ENCODE measurements at regions not wholly inside any gene's neighbourhood (a gene's known extent, or its start where the extent isn't known, plus 50 kb on each side); places are given as distances from the start of the nearest gene placed in this dataset.

DNA sequence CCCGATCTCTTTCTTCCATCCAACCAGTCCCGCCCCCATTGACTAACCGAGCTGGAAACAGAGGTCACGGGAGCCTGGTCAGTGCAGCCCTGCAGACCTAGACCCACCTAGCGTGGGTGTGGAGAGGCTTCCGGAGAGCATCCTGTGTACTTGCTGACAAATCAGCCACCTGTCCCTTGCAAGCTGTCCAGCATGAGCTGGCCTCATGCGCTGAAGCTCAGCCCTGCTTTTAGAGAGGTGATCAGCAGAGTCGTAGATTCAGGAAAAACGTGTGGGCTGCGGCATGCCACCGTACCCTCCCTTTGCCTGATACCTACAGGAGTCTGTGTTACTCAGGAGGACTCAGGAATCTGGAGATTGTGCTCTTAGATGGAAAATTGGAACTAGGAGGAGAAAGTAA, 80.3 kb upstream of the UQCRFS1 start:
- DNase-seq, result no peak

DNA sequence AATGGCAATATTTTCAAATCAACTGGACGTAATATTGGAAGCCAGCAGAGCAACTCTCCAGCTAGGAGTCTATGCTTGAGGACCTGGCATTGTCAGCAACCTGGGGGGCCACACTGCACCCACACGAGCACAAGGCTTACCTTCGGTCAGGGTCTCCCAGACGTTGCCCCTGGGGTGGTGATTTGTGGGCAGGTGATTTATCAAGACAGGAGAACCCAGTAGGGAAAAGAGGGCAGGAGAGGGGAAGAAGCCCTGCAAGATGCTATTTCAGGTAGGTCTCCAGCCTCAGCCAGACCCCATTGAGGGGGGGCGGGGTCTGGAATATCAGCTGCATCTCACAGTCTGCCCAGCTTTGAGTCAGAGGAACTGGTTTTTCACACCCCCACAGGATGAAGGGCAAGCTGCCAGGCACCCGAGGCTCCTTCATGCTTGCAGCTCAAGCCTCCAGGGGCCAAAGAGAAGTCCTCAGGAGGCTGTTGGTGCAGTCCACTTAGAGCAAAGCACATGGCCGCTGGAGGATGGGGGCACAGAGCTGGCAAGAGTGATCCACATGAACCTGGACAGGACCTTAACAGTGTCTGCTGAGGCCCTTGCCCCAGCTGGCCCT, 80.9 kb upstream of the UQCRFS1 start:
- no peak for DNase-seq

DNA sequence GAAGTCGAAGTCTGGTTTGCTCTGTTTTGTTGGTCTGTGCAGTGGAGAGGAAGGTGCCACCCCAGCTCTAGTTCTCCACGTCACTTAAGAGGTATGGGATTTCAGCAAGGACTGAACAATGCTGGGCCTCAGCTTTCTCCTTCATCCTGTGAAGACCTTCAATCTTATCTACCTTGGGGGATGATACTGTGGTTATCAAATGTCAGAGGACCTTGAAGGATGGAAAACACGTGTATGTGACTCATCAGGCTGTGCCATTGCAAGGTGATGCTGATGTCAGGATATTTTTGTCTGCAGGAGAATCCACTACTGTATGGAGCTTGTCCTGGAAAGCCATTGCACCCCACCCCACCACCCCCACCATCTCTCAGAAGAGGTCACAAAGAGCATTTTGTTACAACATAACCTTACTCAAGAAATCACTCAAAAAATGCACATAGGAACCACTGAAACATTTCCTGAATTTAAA, 81.4 kb upstream of the UQCRFS1 start:
- no peak for DNase-seq

DNA sequence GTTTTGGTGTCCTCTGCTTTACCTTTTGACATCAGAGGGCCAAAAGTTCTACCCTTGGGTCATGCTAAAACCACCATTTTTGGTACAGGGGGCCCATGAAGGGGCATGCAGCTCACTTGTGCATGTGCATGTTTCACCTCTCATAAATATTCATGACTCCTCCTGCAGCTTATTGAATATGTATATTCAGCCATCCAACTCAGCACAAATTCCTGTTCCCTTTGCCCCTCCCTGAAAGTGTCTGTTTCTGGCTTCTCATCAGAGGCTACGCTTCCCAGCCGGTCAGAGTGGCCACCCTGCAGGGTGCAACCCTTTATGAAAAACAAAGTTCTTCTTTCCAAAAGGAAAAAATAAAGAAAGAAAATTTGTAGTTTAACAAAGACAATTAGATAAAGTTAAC, 82.3 kb upstream of the UQCRFS1 start:
- DNase-seq, result no peak

DNA sequence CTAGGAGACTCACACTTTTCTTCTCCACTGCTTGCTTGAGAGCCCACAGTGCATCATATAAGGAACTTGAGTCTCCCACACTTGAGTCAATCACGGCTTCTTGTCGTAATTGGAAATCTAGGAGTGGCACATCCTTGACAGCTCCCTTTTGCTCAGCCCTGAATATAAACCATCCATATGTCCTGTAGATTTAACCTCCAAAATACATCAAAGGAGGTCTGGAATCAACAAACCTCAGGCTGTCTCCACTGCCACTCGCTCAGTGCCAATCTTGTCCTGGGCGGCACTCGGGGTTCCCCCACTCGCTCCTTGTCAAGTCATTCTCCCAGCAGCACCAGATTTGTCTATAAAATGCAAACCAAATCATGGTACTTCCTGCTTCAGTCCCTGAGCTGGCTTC, 84.4 kb upstream of the UQCRFS1 start:
- no peak for DNase-seq

DNA sequence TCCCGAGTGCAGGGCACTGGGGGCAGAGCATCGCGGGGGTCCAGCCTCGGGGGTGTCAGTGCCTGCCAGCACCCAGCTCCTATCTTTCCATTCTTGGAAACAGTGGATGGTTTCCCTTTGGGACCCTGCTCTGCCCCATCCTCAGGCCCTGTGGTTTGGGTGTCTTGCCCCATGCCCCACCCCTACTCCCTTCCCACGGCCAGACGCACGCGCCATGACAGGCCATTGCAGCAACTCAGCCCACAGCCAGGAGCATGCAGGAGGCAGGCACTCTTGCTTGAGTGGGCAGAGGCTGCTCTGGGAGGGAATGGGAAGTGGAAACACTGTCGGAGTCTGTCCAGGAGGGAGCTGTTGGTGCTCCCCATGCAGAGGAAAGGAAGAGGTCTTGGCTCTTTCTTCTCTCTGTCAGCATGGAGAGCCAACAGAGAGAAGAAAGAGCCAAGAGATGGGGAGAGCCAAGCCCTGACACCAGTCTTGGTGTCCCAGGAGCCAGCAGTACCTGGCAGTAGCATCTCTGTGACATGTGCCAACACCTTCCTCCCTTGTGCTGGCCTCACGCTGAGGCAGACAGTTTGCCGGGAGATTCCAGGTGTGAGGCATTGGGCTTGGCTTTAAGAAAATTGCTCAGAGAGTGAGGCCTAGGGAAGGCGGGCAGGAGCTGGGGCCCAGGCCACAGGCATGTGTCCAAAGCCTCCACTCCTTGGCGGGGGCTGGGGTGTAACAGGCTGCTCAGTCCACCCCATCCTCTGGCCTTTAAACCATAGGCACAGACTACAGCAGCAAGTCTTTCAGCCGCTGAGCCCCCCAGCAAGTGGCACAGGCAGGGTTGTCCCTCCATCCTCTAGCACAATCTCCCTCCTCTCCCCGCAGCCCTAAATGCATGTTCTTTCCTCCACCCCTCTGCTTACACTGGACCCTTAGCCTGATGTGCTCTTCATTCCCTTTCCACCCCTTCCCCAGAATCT, 86.7 kb upstream of the UQCRFS1 start:
- DNase-seq, result no peak

DNA sequence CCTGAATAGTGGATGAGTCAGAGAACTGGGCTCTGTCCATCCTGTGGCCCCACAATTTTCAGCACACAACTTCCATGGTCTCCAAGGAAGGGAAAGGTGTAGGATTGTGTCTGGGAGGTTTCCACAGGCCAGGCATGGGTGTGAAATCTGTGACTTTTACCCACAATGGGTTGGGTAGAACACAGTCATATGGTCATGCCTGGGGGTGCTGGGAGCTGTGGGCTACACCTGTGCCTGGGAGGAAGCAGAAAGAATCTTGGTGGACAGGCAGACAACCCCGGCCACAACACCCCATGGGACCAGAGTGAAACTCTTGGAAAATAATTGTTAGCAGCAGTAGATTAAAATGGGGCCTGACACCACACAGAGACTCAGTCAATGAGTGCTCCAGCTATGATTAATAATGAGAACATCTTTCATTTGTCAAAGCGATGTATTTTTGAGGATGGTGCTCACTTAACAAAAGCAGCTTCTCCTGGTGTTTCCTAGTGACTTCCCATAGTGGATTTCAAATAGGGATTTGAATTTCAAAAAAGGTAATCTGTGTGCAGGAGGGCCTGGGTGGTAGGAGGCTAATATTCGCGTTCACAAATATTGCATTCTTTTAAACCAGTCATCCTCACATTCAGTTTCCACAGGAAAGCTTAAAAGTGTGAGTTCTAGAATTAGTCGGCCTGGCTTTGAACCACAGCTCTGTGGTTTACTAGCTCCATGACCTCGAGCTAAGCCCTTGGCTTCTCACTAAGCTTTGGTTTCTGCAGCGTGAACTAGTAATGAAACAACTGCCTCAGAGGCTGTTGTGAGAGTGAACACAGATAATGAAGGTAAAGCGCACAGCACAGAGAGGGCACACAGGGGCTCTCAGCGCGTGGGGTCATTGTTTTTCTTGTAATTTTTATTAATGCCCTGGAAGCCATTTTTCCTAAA, 89.3 kb upstream of the UQCRFS1 start:
- DNase-seq, result peak; percentile 16

DNA sequence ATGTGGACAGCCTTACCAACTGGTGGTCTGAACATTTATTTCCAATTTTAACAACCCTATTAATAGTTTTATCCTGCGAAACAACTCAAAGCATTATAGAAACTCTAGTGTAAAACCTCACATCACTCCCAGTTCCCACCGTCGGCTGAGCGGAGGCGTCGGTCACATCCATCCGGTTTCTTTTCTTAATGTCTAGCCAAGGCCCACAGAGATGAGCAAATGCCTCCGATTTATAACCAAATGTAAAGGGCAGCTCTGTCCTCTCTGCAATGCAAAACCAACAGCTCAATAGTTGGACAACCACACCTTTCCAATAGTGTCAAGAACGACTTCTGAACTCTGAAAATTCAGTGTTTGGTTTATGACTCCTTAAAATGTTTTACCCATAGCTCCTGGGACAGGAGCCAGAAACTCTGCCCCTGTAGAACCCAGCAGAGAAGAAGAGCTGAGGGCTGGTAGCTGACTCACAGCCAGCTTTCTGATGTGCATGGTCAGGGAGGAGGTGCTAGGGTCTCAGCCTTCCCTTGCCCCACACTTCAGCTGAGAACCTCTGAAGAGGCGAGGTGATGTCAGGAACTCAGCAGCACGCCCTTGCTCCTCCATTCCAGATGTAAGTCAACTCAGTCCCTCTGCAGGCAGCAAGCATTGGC, 90.2 kb upstream of the UQCRFS1 start:
- DNase-seq, result no peak

DNA sequence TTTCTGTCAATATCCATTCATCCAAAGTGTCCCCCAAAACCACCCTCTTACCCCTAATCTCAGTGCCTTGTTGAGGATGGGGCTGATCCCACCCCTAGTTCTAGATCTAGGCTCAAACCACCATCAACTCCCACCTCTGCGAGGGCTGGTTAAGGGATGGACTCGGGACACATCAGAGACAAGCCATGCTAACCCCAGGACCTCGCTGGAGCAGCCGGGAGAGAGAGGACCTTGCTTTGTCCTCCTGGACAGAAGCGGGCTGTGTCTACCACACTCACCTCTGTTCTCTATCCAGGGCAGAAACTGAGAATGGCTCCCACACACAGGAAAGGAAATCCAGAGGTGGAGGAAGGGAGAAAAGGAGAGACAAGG, 90.8 kb upstream of the UQCRFS1 start:
- DNase-seq, result no peak

DNA sequence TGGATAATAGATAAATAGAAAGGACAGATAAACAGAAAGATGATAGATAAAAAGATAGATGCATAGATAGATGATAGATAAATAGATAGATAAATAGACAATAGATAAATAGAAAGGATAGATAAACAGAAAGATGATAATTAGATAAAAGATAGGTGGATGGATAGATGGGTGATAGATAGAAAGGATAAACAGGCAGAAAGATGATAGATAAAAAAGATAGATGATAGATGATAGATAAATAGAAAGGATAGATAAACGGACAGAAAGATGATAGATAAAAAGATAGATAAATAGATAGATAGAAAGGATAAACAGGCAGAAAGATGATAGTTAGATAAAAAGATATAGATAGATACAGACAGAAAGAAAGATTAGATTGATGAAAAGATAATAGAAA, 92.3 kb upstream of the UQCRFS1 start:
- no peak for DNase-seq

DNA sequence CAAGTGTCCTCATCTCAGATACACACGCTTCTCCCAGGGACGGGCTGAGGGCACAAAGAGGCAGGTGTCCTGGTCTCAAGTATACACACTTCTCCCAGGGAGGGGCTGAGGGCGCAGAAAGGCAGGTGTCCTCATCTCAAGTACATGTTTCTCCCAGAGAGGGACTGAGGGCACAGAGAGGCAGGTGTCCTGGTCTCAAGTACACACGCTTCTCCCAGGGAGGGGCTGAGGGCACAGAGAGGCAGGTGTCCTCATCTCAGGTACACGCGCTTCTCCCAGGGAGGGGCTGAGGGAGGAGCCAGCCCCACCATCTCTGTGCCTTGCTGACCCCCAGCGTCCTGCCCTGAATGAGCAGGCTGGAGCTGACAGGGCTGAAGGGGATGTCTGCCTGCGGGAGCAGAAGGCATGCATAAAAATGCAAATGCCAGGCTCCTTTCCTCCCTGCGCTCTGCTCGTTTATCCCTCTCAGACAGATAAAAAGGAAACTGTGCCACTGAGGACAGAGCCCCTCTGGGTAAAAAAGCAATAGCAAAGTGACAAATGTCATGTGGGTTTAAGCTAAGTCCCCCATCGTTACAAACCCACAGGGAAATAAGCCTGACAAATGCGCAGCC, 96.1 kb upstream of the UQCRFS1 start:
- no peak for DNase-seq

DNA sequence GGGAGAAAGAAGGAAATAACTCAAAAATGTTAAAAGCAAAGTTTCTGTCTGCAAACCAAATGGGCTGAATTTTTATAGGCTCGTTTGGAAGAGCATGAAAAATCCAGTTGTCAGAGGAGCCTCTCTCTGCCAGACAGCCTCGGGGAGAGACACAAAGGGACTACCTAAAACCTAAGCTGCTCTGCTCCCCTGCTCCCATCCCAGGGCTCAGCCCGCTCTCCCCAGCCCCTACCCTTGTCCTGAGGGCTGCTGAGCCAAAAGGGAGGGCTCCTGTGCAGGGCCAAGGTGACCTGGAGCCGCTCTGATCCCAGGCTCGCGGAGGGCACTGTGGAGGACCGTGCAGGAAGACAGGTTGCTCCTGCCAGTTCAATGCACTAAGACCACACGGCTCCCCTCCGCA, 96.7 kb upstream of the UQCRFS1 start:
- DNase-seq, result no peak

DNA sequence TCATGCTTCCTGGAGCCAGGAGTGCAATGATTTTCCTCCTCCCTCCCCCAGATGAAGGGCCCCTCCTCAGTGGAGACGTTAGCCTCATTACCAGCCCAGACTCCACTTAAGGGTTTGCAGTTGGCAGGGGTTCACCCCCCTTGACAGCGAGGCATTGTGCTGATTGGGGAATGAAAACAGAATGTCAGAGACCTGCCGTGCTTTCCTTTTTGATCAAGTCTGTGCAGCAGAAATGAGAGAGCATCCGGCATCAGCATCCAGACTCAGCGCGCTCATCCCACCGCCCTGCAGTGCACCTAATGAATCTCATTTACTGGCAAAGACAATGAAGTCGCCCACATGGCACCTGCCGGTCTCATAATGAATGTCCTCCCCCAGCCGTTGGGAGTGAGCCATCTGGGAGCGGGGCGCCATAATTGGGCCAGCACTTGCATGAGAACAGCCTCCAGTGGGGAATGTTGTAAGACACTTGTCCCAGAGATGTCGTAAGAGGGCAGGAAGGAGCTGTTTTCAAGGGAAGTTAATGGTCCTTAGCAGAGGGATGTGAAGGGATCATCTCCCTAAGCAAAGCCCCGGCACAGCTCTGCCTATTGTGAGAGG, 98.3 kb upstream of the UQCRFS1 start:
- DNase-seq, result no peak

DNA sequence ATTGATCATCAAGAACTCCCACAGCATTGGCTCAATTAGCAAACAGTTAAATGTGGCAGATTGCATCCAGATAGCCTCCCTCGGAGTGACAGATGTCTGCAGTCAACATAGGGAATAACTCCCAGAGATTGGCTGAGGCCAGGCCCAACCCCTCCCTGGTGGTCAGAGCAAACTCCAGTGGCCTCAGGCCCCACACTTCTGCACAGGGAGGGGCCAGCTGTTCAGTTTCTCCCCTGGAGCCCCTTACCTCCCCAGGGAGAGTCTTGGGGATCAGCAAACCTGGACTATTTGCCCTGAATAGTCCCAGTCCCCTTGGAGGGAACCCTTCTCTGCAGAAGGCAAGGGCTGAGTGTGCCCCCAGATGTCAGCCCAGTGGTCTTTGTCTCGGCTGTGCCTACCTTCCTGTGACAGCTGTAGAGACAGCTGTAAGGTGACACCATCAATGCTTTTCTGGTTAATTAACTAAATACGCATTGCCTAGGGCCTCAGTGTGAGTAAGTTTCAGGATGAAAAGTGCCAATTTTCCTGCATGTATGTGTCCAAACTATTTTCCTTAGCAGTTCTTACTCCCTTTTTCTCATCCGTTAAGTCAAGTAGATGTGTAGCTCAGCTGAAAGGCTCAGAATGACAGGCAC, 102.7 kb upstream of the UQCRFS1 start:
- DNase-seq, result no peak

DNA sequence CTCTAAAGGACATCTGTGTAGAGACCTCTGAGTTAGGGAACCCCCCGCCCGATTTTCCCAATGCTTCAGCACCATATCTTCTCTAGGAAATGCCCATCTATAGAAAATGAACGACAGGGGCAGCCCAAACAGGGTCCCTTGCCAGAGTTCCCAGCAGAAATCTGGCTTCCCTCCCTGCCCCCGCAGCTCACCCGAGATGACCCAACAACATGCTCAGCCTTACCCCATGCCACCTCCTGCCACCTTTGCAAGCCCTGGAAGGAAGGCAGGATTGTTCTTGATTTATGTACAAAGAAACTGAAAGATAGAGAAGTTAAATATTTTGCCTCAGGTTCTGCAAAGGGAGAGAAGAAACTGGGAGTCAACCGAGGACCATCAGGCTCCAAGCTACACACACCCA, 105.6 kb upstream of the UQCRFS1 start:
- no peak for DNase-seq

DNA sequence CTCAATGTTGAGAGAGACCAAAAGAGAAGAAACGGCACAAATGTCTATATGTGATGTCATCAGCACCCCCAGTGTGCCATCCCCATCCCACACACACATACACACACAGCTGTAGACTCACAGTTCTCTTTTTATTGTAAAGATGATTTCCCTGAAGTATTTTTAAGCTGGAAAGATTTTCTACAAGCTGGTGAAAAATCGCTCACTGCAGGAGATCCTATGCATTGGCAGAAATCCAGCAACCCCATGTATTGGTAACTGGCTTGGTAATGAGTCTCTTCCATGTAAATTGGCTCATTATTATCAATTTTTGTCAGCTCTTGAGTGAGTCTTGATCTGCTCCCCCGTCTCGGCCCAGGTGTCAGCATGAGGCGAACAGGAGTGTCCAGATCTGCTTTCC, 107.1 kb upstream of the UQCRFS1 start:
- no peak for DNase-seq

DNA sequence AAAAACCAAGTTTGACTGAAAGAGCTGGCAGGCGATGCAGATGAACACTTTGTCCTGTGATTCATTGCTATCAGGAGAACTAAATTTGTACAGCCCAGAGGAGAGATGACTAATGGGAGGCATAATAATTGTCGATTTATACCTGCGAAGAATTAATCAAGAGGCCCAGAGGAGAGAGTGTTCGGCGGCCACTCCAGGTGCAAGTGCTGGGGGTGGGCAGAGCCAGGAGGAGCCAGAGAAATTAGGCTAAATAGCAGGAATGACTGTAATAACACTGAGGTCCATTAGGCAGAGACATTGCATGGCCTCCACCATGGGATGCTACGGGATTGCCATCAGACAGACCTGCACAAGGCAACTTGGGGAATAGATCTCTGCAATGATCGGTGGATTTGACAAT, 107.7 kb upstream of the UQCRFS1 start:
- no peak for DNase-seq

DNA sequence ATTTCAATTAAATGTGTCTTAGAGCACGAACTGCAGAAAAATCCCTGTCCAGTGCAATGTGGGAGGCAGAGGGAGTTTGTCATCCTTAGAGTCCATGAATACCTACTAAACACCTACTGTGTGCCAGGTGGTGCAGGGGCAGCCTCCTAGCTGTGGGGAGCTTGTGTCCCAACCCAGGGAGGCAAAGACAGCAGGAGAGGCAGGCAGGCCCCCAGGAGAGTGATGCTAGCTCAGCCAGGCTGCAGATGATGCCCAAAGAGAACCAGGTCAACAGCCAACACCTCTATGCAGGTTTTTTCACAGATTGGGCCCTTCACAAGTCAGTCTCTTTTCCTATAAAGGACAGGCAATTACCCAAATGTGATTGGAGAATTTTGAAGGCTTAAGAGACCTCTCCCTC, 108.2 kb upstream of the UQCRFS1 start:
- no peak for DNase-seq

DNA sequence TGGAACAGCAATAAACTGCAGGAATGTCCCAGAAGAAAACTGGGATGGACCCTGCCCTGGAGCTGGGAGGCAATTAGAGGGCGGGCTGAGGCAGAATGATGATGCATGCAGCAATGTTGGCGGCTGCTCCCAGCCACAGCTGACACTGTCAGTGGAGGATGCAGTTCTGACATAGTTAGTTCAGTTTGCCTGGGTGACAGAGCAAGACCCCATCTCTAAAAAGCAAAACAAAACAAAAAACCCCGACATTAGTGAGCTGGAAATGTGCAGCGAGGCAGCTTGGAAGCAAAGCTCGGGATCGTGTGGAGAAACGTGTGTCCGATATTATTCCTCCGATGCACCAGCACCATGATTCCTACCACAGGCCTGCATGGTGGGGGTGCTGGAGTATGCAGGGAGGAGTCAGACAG, 110.1 kb upstream of the UQCRFS1 start:
- no peak for DNase-seq

DNA sequence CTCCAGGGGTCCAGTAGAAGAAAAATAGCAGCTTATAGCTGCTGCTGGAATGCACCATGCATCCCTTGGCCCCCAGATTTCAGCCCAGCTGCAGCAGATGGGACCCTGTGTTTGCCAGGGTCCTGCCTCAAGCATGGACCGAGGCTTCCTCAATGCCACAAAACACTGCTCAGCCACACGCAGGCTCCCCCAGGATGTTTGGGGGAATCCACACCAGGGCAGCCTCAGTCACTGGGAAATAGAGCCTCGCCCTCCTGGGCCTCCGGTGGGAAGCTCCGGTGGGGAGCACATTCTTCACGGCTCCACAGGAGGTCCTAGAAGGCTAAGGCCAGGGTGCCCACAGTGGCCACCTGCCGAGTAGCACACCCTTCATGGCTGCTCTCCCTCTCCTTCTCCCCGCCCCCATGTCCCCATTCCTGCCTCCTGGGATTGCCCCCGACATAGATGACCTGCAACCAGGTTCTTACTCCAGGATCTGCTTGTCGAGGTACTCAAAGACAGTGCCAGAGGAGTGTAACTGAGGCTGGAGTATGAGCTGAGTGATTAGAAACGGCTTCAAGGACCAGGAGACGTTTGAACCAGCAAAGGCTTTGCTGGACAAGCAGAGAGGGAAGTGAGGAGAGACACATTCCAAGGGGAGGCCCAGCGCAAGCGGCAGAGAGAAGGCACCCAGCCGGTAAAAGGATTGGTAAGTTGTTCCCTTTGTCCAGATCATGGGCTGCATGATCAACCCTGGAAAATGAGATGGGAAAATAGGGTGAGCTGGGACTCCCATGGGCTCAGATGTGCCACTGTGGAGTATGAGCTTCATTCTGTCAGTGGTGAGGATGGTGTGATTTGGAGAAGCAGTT, 110.7 kb upstream of the UQCRFS1 start:
- DNase-seq, result no peak

DNA sequence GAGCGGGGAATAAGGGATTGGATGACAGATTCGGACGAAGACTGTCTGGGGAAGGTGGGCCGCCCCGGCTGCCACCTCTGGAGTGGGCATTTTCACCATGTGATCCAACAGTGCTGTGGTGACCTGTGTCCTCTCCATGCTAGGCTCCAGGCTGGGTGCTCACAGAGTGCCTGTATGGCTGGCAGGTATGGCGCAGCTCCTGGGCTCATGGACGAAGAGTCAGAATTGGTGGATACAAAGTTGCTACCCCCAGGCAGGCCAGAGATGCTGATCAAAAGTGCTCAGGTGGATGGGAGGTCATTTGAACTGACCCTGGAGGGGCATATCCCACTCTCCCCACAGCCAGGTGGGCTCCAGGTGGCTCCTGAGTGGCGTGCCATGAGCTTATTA, 111.3 kb upstream of the UQCRFS1 start:
- no peak for DNase-seq

Data from CD4-positive, alpha-beta T cell treated with Interleukin-17A for 1 hour (primary cell).